Duodenal mucosa (tissue), 2 donors: ENCODE measurements at regions not wholly inside any gene's neighbourhood (a gene's known extent, or its start where the extent isn't known, plus 50 kb on each side); places are given as distances from the start of the nearest gene placed in this dataset.

ENCODE experiments used
- H3K27ac ChIP-seq: one replicate; pipeline ENCODE4 v1.7.0; 2013; ENCODE audit warnings: low read depth, low read length
- H3K27me3 ChIP-seq, 2 donors: one replicate each; pipeline ENCODE4 v1.7.0; 2013; ENCODE audit warnings: low read length in 2 of 2, control low read depth in 1 of 2; ENCODE audit not compliant: insufficient read depth in 2 of 2, control insufficient read depth in 1 of 2
- H3K36me3 ChIP-seq, 2 donors: one replicate each; pipeline ENCODE4 v1.7.0; 2013; ENCODE audit warnings: low read length in 2 of 2, control low read depth in 1 of 2; ENCODE audit not compliant: insufficient read depth in 2 of 2, control insufficient read depth in 1 of 2
- H3K4me1 ChIP-seq, 2 donors: one replicate each; pipeline ENCODE4 v1.7.0; 2013; ENCODE audit warnings: low read length in 2 of 2, control low read depth in 1 of 2; ENCODE audit not compliant: insufficient read depth in 2 of 2, control insufficient read depth in 1 of 2
- H3K4me3 ChIP-seq, 2 donors: one replicate each; pipeline ENCODE4 v1.7.0; 2013; ENCODE audit warnings: low read length in 2 of 2, low read depth in 1 of 2
- H3K9ac ChIP-seq, 2 donors: one replicate each; pipeline ENCODE4 v1.7.0; 2013; ENCODE audit warnings: low read length in 2 of 2, low read depth in 1 of 2
- H3K9me3 ChIP-seq, 2 donors: one replicate each; pipeline ENCODE4 v1.7.0; 2013; ENCODE audit warnings: low read length in 2 of 2, control low read depth in 1 of 2; ENCODE audit not compliant: control insufficient read depth in 1 of 2

DNA sequence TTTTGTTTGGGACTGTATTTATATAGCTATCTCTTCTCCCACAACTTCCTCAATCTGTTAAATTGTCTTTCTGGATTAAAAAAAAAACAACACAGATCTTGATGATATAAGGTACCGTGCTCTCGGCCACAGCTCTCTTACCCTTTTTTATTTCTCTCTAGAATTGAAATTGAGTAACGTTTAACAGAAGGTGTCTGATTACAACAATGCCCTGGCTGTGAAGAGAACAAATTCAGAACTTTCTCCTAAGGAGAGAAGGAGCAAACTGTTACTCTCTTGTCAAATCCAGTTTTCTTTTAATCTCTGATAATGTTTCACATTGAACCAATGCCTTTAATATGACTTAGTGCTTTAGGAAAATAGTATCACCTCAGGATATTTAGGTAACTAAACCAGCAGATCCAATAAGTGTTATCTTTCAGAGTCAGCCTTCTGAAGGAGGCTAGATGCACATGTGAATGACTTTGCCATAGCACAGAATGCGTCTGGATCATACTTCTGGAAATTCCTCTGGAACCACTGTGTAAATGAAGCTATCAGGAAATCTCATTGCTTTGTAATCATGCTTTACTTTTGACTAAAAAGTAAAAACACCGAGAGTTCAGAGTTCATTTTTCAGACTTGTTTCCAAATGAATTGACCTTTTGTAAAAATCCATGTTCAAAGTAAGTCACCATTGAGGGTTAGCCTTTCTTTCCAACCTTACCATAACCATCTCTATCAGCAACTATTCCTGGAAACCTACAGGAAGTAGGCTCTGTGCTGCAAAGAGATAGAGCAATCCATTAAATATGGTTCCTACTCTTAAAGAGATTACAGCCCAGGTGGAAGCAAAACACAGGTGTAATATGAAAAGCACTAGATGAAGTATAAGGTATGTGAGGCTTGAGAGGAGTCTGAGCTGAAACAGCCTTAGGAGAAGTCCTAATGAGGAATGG, 147.0 kb upstream of the OSR1 start:
- Histone ChIP-seq H3K27me3 (no peaks in the 10 kb centered on the region), H3K9ac (no peak overlapping the region), H3K27ac (no peak overlapping the region), H3K36me3 (no peaks in the 10 kb centered on the region), H3K4me3 (no peak overlapping the region), H3K9me3 (no peaks in the 10 kb centered on the region), H3K4me1 (peaks cover 0 to 6% of the 10 kb centered on the region in 2 donors)

DNA sequence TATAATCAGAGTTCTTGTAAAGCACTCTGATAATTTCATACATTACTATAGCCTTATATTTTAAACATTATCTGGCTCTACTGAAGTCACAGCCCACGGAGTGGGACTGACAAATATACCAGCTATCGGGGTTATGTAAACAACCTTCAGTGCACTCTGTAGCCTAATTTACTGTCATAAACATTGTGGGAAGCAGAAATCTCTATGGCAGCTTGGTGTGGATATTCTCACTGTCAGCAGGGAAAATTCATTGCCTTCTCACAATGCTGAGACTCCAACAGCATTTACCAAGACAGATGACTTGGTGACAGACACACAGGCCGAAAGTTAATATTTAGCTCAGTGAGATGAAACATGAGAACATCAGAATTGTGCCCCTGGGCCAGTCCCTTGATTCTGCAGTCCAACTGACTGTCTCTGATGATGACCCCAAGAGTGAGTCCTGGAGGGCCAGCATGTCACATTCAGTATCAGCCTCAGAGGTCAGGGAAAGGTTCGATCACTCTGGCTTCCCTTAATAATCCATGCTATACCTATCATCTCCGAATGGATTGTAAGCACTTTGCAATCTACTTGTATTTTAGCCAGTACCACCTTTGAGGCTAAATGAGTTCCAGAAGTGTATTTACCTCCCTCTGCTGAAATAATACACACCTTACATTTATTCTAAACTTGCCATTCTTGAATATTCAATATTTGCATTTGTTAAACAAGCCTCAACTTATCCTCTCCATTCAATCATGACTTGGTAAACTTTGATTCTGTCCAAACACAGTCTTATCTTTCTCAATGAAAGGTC, 146.2 kb upstream of the OSR1 start:
- no peak overlapping the region for H3K9ac ChIP-seq
- no peak overlapping the region for H3K4me3 ChIP-seq
- H3K36me3 ChIP-seq: no peaks in the 10 kb centered on the region
- H3K4me1 ChIP-seq: peaks cover 0 to 6% of the 10 kb centered on the region in 2 donors
- H3K9me3 ChIP-seq: no peaks in the 10 kb centered on the region
- no peak overlapping the region for H3K27ac ChIP-seq
- H3K27me3 ChIP-seq: no peaks in the 10 kb centered on the region

- Histone ChIP-seq H3K9me3 (no peaks in the 10 kb centered on the region), H3K27me3 (no peaks in the 10 kb centered on the region), H3K4me3 (no peak overlapping the region), H3K36me3 (no peaks in the 10 kb centered on the region), H3K9ac (no peak overlapping the region), H3K4me1 (peaks cover 0 to 6% of the 10 kb centered on the region in 2 donors), H3K27ac (no peak overlapping the region)
Measured at GRCh38 chr2:19503915-19504314, 145.5 kb upstream of the OSR1 start.

- H3K9me3 ChIP-seq: no peaks in the 10 kb centered on the region
- no peaks in the 10 kb centered on the region for H3K27me3 ChIP-seq
- no peak overlapping the region for H3K9ac ChIP-seq
- peaks cover 0 to 6% of the 10 kb centered on the region in 2 donors for H3K4me1 ChIP-seq
- H3K4me3 ChIP-seq: no peak overlapping the region
- H3K36me3 ChIP-seq: no peaks in the 10 kb centered on the region
- H3K27ac ChIP-seq: no peak overlapping the region
Measured at GRCh38 chr2:19503406-19503805, 145.0 kb upstream of the OSR1 start.

GRCh38 chr2:19500126-19500525, 141.7 kb upstream of the OSR1 start:
- Histone ChIP-seq H3K36me3 (no peaks in the 10 kb centered on the region), H3K27me3 (no peaks in the 10 kb centered on the region)

GRCh38 chr2:19496646-19497045, 138.2 kb upstream of the OSR1 start:
- Histone ChIP-seq H3K36me3 (no peaks in the 10 kb centered on the region), H3K27me3 (no peaks in the 10 kb centered on the region), H3K27ac (no peak overlapping the region), H3K9ac (no peak overlapping the region), H3K4me1 (no peaks in the 10 kb centered on the region), H3K9me3 (no peaks in the 10 kb centered on the region), H3K4me3 (no peak overlapping the region)

More at GRCh38 chr2:19500126-19500525, 141.7 kb upstream of the OSR1 start:
- Histone ChIP-seq H3K9ac (no peak overlapping the region), H3K4me1 (peaks cover 0 to 6% of the 10 kb centered on the region in 2 donors), H3K4me3 (no peak overlapping the region), H3K27ac (no peak overlapping the region), H3K9me3 (no peaks in the 10 kb centered on the region)

DNA sequence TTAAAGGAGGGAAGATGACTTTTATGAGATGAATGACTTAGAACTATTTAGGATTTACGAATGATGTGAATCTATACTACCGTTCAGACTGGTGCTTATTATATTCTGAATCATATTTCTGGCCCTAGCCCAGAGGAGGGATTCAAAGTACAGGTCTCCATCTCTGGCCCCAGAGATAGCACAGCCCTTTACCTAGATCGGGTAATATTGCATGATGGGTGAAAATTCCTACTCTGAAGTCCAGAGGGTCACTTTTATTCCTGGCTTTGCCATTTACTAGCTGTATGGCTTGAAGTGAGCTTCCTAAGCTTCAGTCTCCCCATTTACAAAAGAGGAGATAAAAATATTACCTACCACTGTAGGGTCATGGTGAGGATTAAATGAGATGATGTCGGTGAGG, 135.8 kb upstream of the OSR1 start:
- H3K36me3 ChIP-seq: no peaks in the 10 kb centered on the region
- H3K27ac ChIP-seq: no peak overlapping the region
- no peak overlapping the region for H3K4me3 ChIP-seq
- H3K4me1 ChIP-seq: no peaks in the 10 kb centered on the region
- H3K9ac ChIP-seq: no peak overlapping the region
- H3K27me3 ChIP-seq: no peaks in the 10 kb centered on the region
- no peaks in the 10 kb centered on the region for H3K9me3 ChIP-seq

DNA sequence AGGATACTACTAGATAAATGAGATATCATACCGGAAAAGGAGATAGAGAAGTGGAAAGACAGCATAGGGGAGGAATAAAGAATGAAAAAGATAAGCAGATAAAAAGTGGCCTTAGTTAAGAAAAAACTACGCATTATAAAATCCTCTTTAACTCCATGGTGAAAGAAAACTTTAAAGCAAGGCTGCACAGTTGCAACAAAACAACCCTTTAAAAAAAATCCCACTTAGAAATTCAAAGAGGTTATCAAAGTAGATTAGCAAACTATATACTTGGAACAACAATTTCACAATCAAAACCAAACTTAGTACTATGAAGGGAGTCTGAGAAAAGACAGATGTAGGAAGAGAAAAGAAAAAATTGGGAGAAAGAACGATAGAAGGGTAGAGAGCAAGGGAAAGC, 133.4 kb upstream of the OSR1 start:
- no peaks in the 10 kb centered on the region for H3K9me3 ChIP-seq
- H3K27me3 ChIP-seq: no peaks in the 10 kb centered on the region
- no peaks in the 10 kb centered on the region for H3K4me1 ChIP-seq
- H3K36me3 ChIP-seq: no peaks in the 10 kb centered on the region
- no peak overlapping the region for H3K27ac ChIP-seq
- H3K4me3 ChIP-seq: no peak overlapping the region
- no peak overlapping the region for H3K9ac ChIP-seq

DNA sequence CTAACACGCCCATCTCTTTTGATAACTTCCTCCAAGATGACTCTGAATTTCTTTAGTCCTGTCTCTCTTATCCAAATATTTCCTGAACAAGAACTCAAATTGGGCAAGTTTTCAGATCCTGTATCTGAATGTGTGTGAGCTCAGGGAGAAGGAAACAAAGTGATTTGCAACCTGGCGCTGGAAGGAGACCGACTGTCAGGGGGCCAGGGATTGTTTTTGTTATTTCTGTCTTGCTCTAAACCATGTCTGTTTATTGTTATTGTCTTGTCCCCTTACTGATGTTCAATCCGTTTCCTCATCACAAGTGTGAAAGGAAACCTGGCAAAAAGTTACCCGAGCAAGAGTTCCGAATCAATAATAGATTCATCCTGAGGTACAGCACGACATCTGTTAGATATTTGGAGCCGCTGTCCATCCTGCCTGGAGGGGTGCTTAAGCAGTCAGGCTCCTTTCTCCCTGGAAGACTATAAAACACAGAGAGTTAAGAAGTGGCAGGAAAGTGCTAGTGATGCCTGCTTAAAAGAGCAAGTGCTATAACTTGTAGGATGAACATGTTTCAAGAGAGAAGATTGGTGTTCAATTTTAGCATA, 132.5 kb upstream of the OSR1 start:
- Histone ChIP-seq H3K27ac (no peak overlapping the region), H3K4me3 (no peak overlapping the region), H3K27me3 (no peaks in the 10 kb centered on the region), H3K9ac (no peak overlapping the region), H3K36me3 (no peaks in the 10 kb centered on the region), H3K4me1 (no peaks in the 10 kb centered on the region), H3K9me3 (no peaks in the 10 kb centered on the region)
